Left ventricle myocardium inferior (tissue), 1 donor: ENCODE measurements at regions not wholly inside any gene's neighbourhood (a gene's known extent, or its start where the extent isn't known, plus 50 kb on each side); places are given as distances from the start of the nearest gene placed in this dataset.

Source experiments
- DNase-seq: peaks from one replicate; pipeline ENCODE4 v3.0.0-alpha.2; 2020
- H3K27ac ChIP-seq: fragments of 200-600 bp; replicated peaks from 2 replicates; pipeline ENCODE4 v1.8.0; 2021
- H3K27me3 ChIP-seq: fragments of 200-600 bp; 2 replicates; pipeline ENCODE4 v1.8.0; 2021; ENCODE audit warnings: low read depth
- H3K36me3 ChIP-seq: fragments of 200-600 bp; 2 replicates; pipeline ENCODE4 v1.8.0; 2021
- H3K4me1 ChIP-seq: fragments of 200-600 bp; 2 replicates; pipeline ENCODE4 v1.8.0; 2021
- H3K4me3 ChIP-seq: fragments of 200-600 bp; 2 replicates; pipeline ENCODE4 v1.8.0; 2021; ENCODE audit warnings: mild to moderate bottlenecking, moderate library complexity
- H3K9me3 ChIP-seq: fragments of 200-600 bp; replicated peaks from 2 replicates; pipeline ENCODE4 v1.8.0; 2021
- intact Hi-C: fragments of 100-400 bp; cut with micrococcal nuclease; formaldehyde crosslinking; loops from one replicate; pipeline ENCODE4 v1.11.0; 2022
- TF ChIP-seq, protein P1 (sequence below): fragments of 200-600 bp; IDR thresholded peaks from 2 replicates; pipeline ENCODE4 v1.8.0; 2021; ENCODE audit warnings: antibody characterized with exemption, mild to moderate bottlenecking, borderline replicate concordance
- donor health status: DM: no; HTN: yes; CAD: no; lungs with severe emphysema.

DNA sequence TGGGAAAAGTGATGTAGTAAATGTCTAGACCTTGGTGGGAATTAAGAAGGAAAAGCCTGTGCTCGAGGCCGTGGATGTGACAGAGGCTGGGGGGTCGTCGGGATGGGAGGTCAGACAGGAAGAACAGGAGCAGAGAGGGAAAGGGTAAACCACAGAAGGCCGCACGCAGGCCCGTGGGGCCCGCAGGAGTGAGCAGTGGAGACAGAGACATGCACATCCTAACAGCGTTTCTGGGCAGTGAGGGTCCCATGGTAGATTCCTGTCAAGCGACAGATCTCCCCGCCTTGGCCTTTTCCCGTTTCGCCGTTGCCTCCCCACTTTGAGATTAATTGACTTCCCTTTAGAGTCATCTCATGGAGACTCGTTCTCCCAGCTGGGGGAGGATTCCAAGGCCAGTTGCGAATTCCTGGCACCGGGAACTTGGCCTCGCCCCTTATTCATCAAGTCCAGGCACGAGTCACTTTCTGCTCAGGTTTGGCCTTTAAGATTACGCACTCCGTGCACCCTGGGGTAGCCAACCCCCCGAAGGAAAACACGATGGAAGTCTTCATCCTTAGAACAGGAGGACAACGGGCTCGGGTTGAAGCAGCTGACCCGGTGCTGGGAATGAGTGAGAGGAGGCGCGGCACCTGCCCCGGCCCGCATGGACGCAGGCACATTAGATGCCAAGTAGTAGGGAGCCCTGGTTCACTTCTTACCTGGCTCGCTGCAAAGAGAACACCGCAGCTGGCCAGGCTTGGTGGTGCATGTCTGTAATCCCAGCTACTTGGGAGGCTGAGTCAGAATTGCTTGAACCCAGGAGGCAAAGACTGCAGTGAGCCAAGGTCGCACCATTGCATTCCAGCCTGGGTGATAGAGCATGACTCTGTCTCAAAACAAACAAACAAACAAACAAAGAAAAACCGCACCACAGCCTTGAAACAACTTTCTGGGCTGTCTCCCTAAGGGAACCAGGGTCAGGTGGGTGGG is 315.2 kb upstream of the SHH start:
- H3K27ac ChIP-seq = no peak overlapping the region
- no peak overlapping the region for H3K4me3 ChIP-seq
- intact Hi-C loops = no loop called here
- DNase-seq = no peak
- TF ChIP-seq, protein P1, sequence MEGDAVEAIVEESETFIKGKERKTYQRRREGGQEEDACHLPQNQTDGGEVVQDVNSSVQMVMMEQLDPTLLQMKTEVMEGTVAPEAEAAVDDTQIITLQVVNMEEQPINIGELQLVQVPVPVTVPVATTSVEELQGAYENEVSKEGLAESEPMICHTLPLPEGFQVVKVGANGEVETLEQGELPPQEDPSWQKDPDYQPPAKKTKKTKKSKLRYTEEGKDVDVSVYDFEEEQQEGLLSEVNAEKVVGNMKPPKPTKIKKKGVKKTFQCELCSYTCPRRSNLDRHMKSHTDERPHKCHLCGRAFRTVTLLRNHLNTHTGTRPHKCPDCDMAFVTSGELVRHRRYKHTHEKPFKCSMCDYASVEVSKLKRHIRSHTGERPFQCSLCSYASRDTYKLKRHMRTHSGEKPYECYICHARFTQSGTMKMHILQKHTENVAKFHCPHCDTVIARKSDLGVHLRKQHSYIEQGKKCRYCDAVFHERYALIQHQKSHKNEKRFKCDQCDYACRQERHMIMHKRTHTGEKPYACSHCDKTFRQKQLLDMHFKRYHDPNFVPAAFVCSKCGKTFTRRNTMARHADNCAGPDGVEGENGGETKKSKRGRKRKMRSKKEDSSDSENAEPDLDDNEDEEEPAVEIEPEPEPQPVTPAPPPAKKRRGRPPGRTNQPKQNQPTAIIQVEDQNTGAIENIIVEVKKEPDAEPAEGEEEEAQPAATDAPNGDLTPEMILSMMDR = no peak
- H3K9me3 ChIP-seq = no peaks in the 10 kb centered on the region
- H3K36me3 ChIP-seq = no peaks in the 10 kb centered on the region
- H3K4me1 ChIP-seq = no peaks in the 10 kb centered on the region
- H3K27me3 ChIP-seq = peaks cover 39% of the 10 kb centered on the region

DNA sequence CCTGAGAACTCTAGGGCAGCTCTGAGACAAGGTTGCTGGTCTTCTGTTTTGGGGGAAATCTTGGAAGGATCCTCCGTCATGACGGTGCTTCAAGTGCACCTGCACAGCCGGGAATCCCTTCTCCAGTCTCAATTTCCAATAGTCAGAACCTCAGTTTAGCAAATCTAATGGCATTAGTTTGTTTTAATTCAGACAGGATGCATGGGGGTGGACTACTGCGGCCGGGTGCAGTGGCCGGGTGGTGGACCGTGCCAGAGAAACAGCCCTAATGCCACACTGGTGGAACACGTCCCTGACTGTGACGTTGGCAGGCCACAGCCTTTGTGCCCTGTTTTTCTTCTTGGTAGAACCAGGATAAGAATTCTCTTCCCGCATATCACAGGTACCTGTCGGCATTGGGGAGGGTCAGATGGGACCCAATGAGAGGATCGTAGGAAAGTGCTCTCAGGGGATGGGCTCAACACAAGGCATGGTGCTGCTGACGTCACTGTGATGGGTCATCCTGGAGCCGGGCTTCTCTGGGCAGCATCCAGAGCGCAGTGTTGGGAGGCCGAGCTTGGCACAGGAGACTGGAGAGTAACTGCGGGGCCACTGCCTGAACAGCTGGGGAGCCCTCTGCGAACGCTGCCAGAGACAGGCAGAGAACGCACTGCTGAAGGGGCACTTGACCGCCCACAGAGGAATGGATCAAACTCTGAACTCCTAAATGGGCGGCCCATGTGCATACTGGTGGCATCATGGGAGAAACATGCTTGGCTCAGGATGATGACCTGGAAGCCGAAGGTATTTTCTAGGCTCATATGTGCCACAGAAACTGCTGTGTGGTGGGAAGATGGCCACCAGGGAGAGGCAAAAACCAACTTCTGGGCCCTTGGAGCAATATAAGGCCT is 313.8 kb upstream of the SHH start:
- intact Hi-C loops = no loop called here
- Histone ChIP-seq H3K4me3 (no peak overlapping the region), H3K27me3 (peaks cover 49% of the 10 kb centered on the region), H3K4me1 (no peaks in the 10 kb centered on the region), H3K36me3 (no peaks in the 10 kb centered on the region), H3K9me3 (no peaks in the 10 kb centered on the region), H3K27ac (no peak overlapping the region)
- TF ChIP-seq, protein P1 = no peak
- no peak for DNase-seq

DNA sequence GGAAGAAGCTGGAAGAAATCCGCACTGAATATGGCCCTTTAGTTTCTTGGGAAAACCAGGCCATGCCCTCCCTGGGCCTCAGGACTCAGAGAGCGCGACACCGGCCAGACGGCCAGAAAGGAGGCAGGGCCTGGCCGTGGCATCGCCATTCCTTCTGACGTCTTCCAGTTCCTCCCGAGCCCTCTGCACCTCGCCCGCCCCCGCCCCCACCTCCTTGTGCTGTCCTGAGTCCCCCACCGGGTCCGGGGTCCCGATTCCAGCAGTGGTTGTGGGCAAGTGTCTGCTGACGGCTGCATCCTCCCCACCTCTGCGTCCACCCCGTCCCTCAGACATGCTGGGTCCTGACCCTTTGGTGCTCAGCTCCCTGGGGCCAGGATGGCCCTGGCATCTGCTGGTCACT is 312.1 kb upstream of the SHH start:
- Histone ChIP-seq H3K27me3 (peaks cover 50% of the 10 kb centered on the region), H3K4me1 (no peaks in the 10 kb centered on the region), H3K4me3 (no peak overlapping the region), H3K9me3 (no peaks in the 10 kb centered on the region), H3K27ac (no peak overlapping the region), H3K36me3 (no peaks in the 10 kb centered on the region)
- no peak for DNase-seq
- TF ChIP-seq, protein P1 = no peak
- intact Hi-C loops = no loop called here

DNA sequence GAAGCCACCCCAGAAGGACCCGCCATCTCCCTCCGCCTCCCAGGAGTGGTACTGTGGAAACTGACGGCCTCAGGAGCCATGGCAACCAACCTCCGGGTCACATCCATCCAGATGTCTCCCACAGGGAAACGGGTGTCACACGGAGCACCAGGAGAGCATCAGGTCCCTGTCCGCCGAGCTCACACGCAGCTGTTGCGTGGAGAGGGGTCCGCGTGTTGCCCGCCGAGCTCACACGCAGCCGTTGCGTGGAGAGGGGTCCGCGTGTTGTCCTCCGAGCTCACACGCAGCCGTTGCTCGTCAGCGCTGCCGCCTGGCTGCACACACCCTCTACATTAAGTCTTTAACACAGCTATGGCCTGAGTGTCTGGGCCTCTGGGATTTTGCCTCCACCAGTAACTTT is 311.1 kb upstream of the SHH start:
- H3K4me1 ChIP-seq = no peaks in the 10 kb centered on the region
- intact Hi-C loops = no loop called here
- no peak overlapping the region for H3K4me3 ChIP-seq
- H3K27ac ChIP-seq = no peak overlapping the region
- peaks cover 49% of the 10 kb centered on the region for H3K27me3 ChIP-seq
- no peaks in the 10 kb centered on the region for H3K9me3 ChIP-seq
- TF ChIP-seq, protein P1 = no peak
- H3K36me3 ChIP-seq = no peaks in the 10 kb centered on the region
- no peak for DNase-seq

DNA sequence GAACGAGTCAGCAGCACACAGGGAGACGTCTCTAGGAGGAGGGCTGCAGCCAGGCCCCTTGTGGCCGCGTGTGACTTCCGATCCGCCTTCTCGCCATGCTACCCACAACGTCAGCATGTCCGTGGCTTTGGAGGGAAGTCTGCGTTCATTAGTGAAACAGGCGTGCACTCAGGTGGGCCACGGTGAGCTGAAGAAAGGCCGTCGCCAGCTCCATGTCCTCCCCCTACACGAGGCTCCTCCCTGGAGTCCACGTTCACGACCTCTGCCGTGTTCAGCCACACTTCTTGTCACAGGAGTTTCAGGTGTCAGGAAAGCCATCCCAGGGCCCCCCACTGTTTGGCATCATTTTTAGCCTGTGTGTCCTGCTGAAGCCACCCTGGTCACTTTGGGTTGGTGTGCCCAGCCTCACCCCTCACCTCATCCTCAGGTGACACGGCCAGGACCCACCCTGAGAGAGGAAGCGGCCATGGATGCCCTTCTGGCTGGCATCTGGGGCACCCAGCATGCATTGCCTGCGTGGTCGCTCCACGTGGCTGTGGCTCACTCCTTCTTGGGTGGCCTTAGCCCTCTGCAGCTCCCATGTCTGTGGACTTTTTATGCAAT is 310.6 kb upstream of the SHH start:
- TF ChIP-seq, protein P1 = no peak
- H3K36me3 ChIP-seq = no peaks in the 10 kb centered on the region
- no peaks in the 10 kb centered on the region for H3K4me1 ChIP-seq
- no peak overlapping the region for H3K27ac ChIP-seq
- intact Hi-C loops = no loop called here
- H3K4me3 ChIP-seq = no peak overlapping the region
- no peak for DNase-seq
- no peaks in the 10 kb centered on the region for H3K9me3 ChIP-seq
- H3K27me3 ChIP-seq = peaks cover 44% of the 10 kb centered on the region
